OCI-M2 (cell line): ENCODE measurements at regions not wholly inside any gene's neighbourhood (a gene's known extent, or its start where the extent isn't known, plus 50 kb on each side); places are given as distances from the start of the nearest gene placed in this dataset.
"Not testable (repeated sequence)": the region's sequence is repeated elsewhere in the genome, so short reads cannot be mapped to it uniquely, and the experiment has no call there.

Experiments
- DNase-seq: peaks from one replicate; lab custom pipeline; 2025; ENCODE audit not compliant: unreplicated experiment; lab: John Stamatoyannopoulos, UW

DNA sequence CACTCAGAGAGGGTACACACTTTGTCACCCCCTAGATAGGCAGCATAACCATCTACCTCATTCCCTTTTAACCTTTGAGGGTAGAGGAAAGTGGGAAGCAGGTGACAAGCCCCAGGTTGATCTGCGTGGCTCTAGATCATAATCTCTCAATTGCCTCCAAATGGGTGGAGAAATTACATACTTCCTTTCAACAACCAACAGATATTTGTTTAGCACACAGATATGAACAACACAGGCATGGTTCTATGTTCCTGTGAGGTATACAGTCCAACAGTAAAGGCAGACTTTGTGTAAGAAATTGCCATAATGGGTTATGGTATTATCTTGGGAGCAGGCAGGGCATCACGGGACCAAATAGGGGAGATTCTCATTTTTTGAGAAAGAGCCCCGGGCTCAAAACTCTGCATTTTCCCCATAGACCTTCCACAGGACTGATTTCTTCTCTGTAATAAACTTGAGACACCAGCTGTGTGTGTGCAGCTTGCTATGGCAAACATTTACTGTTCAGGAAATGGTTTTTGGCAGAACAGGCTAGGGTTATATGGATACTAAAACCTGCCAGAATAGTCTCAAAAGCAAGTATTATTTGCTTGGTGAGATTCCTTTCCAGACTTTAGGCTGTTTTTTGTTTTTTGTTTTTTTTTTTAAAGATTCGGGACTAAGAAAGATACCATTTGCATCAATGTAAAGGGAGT is 126.2 kb downstream of the CD164 start:
- no peak for DNase-seq

GRCh38 chr6:109255087-109255486 is 127.2 kb downstream of the CD164 start:
- DNase-seq: no peak

DNA sequence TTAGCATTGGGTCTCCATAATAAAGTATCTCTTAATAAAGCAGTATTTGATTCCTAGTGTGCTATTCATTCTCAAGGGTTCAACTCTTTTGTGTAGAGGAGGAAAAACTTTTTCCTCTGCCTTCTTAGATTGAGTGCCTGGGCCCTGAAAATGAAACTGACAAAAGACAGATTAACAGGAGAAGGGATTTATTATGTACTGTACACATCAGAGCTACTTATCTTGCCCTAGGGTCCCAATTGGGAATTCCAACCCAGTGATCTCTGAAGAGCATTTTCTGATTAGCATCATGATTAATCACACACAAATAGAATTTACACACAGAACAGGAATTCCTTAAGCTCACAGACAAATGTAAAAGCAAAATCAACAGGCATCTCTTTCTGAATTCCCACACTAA is 128.9 kb downstream of the CD164 start:
- DNase-seq: no peak

- no peak for DNase-seq
Observed at GRCh38 chr6:109252261-109253041, 129.8 kb downstream of the CD164 start.

GRCh38 chr6:109251839-109252238 is 130.4 kb downstream of the CD164 start:
- DNase-seq: no peak

GRCh38 chr6:109250544-109251156 is 131.6 kb downstream of the CD164 start:
- not testable (repeated sequence) for DNase-seq

DNA sequence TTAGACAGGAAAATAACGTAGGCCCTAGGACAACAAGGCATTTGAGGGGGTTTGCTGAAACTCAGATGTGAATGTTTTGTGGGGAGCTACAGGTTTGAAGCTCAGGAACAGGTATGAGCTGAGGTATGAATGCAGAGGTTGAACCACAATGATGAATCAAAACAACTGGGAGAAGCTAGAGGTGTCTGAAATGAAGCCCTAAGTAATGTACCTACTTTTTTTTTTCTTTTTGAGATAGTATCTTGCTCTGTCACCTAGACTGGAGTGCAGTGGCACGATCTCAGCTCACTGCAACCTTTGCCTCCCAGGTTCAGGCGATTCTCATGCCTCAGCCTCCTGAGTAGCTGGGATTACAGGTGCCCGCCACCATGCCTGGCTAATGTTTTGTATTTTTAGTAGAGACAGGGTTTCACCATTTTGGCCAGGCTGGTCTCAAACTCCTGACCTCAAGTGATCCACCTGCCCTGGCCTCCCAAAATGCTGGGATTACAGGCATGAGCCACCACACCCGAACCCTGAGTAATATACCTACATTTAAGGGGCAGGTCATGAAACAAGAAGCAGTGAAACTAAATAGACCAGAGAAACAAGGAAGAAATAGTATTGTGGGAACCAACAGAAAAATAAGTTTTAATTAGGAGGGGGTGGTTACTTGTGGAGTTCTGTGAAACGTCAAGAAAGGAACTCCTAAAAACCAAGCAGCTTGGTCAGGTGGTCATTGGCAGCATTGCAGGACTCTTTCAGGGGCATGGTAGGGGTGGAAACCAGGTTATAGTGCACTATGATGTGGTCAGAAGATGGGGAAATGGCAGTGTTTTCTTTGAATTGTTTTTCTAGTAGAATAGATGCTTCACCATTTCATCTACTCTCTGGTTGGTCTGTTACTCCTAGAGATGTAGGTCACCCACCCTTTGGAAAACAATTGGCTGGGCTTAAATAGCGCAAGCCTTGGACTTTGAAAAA is 138.1 kb downstream of the CD164 start:
- DNase-seq: no peak

DNA sequence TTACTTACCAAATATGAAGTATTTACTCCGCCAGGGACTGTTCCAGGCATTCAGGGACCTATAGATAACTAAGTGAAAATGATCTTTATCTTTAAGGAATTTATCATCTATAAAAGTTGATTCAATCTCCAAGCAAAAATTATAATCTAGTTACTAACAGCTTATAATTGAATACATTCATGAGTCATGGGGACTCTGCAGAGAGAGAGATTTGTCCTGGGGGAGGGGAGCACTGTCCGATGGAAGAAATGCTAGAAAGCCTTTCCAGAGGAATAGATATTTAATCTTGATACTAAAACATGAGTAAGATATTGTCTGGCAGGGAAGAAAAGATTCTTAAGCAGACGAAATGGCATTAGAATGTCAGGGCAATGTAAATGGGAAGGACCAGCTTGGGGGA is 139.3 kb downstream of the CD164 start:
- DNase-seq: no peak

- DNase-seq: no peak
Observed at GRCh38 chr6:109242029-109242428, 140.2 kb downstream of the CD164 start.

DNA sequence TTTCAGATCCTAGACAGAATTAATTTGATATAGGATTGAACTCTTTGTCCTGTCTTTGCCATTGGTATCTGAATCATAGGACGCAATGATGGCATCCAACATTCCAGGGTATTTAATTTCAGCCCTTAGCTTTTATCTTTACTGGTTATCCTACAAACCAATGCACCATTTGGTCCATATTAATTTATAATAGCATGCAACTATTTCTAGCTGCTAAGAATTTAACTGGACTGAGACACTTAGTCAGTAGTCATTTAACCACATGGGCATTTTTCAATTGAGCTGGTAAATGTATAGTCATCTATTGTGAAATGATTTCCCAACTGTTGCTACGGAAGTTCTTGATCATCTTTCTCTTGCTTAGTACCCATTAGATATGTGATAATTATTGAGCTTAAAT is 141.1 kb downstream of the CD164 start:
- DNase-seq: no peak

- DNase-seq: no peak
Observed at GRCh38 chr6:109240370-109241084, 141.7 kb downstream of the CD164 start.

DNA sequence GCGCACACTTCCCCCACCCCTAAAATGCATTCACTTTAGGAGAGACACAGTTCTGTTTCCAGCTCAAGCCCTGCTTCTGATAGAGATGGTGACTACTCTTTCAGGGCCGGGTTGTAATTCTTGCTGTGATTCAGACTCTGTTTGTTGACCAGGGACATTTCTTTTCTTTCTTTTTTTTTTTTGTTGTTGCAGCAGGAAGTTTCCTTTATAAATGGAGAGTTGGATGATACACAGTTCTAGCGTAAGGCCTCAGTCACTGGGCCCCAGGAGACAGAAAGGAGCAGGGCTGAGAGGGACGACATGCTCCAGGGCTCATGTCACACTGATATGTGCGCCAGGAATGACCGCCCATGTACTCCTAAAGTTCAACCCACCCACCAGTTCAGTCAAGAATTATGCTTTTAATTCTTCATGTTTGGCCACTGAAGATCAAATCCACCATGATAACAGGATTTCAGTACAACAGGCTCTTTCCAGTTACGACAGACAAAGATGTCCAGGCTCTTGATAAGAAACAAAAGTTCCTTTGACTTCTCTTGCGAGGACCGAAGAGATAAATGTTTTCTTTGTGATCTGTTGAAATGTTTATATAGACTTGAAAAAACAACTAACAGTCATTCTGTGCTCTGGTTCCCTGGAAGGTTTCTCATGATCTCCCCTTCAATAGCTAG is 142.5 kb downstream of the CD164 start:
- DNase-seq: no peak

DNA sequence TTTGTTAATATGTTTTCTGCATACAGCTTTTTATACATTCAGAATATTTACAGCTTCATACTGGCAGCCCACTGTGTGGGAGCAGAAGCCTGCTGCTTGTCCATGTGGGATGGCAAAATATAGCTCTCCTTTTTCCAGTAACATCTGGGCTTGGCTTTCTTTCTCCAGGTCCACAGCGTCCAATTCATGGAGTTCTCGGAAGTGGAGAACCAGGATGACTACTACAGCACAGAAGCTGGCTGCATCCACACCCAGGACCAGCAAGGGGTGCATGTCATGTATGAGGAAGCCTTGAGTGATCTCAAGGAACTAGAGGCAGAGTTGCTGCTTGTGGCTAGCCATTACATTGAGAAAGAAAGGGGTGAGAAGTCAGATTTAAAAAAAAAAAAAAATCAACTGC is 143.1 kb downstream of the CD164 start:
- no peak for DNase-seq

- DNase-seq: no peak
Observed at GRCh38 chr6:109238396-109238795, 143.1 kb downstream of the CEP57L1 start.

DNA sequence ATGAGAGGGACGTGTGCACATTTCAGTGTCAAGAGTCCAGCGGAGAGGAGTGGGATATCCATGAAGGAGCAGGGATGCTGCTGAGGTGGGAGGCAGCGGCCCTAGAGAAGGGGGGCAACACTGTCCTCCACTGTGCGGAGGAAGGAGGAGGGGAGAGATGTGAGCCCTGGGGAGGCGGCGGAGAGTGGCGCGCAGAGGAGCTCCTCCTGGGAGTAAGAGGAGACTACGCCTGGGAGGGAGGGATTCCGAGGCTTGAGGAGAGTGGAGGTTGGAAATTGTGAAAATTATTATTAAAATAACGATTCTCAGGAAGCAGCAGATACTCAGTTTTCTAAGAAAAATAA is 142.7 kb downstream of the CEP57L1 start:
- DNase-seq: no peak

- peak; percentile 48 for DNase-seq
Observed at GRCh38 chr6:109237077-109237985, 142.0 kb downstream of the CEP57L1 start.

- peak; percentile 72 for DNase-seq
Observed at GRCh38 chr6:109236115-109237076, 141.1 kb downstream of the CEP57L1 start.
